GM12878 (cell line): ENCODE measurements at regions not wholly inside any gene's neighbourhood (a gene's known extent, or its start where the extent isn't known, plus 50 kb on each side); places are given as distances from the start of the nearest gene placed in this dataset.

Source experiments
- EED ChIP-seq: sonication (generic); IDR thresholded peaks from 2 replicates; pipeline ENCODE4 v1.6.1; 2016; ENCODE audit warnings: antibody characterized with exemption, low read depth
- KDM1A ChIP-seq: fragments of 200-600 bp; sonication (generic); IDR thresholded peaks from 2 replicates; pipeline ENCODE4 v1.6.1; 2016; ENCODE audit warnings: borderline replicate concordance
- NFYA ChIP-seq: IDR thresholded peaks from 2 replicates; pipeline ENCODE4 v1.6.1; 2011; ENCODE audit warnings: low read depth, mild to moderate bottlenecking, low read length, improper control_type of control experiment, borderline replicate concordance
- POLR2AphosphoS2 ChIP-seq: IDR thresholded peaks from 2 replicates; pipeline ENCODE4 v1.6.1; 2011; ENCODE audit warnings: low read depth, mild to moderate bottlenecking, low read length, improper control_type of control experiment, moderate library complexity
- TF ChIP-seq, protein P1 (sequence below): fragments of 450-650 bp; IDR thresholded peaks from 2 replicates; pipeline ENCODE4 v1.6.1; 2017; ENCODE audit warnings: mild to moderate bottlenecking, moderate library complexity
- TF ChIP-seq, protein P2 (sequence below): fragments of 450-650 bp; IDR thresholded peaks from 2 replicates; pipeline ENCODE4 v1.6.1; 2017; ENCODE audit warnings: mild to moderate bottlenecking, moderate library complexity
- TF ChIP-seq, protein P3 (sequence below): IDR thresholded peaks from 2 replicates; pipeline ENCODE4 v1.6.1; 2012; ENCODE audit warnings: improper control_type of control experiment, low read depth, low read length; ENCODE audit not compliant: insufficient replicate concordance

DNA sequence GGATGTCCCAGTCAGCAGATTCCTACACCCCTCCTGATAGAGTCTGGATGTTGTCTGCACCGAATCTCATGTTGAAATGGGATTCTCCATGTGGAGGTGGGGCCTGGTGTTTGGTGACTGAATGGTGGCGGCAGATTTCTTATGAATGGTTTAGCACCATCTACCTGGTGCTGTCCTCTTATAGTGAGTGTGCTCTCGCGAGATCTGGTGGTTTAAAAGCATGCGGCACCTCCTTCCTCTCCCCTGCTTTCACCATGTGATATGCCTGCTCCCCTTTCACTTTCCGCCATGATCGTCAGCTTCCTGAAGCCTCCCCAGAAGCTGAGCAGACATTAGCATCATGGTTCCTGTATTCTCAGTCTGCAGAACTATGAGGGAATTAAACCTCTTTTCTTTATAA is 135.2 kb upstream of the SLC6A11 start (continued):
- TF ChIP-seq, protein P1, sequence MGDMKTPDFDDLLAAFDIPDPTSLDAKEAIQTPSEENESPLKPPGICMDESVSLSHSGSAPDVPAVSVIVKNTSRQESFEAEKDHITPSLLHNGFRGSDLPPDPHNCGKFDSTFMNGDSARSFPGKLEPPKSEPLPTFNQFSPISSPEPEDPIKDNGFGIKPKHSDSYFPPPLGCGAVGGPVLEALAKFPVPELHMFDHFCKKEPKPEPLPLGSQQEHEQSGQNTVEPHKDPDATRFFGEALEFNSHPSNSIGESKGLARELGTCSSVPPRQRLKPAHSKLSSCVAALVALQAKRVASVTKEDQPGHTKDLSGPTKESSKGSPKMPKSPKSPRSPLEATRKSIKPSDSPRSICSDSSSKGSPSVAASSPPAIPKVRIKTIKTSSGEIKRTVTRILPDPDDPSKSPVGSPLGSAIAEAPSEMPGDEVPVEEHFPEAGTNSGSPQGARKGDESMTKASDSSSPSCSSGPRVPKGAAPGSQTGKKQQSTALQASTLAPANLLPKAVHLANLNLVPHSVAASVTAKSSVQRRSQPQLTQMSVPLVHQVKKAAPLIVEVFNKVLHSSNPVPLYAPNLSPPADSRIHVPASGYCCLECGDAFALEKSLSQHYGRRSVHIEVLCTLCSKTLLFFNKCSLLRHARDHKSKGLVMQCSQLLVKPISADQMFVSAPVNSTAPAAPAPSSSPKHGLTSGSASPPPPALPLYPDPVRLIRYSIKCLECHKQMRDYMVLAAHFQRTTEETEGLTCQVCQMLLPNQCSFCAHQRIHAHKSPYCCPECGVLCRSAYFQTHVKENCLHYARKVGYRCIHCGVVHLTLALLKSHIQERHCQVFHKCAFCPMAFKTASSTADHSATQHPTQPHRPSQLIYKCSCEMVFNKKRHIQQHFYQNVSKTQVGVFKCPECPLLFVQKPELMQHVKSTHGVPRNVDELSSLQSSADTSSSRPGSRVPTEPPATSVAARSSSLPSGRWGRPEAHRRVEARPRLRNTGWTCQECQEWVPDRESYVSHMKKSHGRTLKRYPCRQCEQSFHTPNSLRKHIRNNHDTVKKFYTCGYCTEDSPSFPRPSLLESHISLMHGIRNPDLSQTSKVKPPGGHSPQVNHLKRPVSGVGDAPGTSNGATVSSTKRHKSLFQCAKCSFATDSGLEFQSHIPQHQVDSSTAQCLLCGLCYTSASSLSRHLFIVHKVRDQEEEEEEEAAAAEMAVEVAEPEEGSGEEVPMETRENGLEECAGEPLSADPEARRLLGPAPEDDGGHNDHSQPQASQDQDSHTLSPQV: no peak
- TF ChIP-seq, protein P2, sequence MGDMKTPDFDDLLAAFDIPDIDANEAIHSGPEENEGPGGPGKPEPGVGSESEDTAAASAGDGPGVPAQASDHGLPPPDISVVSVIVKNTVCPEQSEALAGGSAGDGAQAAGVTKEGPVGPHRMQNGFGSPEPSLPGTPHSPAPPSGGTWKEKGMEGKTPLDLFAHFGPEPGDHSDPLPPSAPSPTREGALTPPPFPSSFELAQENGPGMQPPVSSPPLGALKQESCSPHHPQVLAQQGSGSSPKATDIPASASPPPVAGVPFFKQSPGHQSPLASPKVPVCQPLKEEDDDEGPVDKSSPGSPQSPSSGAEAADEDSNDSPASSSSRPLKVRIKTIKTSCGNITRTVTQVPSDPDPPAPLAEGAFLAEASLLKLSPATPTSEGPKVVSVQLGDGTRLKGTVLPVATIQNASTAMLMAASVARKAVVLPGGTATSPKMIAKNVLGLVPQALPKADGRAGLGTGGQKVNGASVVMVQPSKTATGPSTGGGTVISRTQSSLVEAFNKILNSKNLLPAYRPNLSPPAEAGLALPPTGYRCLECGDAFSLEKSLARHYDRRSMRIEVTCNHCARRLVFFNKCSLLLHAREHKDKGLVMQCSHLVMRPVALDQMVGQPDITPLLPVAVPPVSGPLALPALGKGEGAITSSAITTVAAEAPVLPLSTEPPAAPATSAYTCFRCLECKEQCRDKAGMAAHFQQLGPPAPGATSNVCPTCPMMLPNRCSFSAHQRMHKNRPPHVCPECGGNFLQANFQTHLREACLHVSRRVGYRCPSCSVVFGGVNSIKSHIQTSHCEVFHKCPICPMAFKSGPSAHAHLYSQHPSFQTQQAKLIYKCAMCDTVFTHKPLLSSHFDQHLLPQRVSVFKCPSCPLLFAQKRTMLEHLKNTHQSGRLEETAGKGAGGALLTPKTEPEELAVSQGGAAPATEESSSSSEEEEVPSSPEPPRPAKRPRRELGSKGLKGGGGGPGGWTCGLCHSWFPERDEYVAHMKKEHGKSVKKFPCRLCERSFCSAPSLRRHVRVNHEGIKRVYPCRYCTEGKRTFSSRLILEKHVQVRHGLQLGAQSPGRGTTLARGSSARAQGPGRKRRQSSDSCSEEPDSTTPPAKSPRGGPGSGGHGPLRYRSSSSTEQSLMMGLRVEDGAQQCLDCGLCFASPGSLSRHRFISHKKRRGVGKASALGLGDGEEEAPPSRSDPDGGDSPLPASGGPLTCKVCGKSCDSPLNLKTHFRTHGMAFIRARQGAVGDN: no peak
- TF ChIP-seq POLR2AphosphoS2 (no peak), NFYA (no peak), EED (no peak), KDM1A (no peak)
- TF ChIP-seq, protein P3, sequence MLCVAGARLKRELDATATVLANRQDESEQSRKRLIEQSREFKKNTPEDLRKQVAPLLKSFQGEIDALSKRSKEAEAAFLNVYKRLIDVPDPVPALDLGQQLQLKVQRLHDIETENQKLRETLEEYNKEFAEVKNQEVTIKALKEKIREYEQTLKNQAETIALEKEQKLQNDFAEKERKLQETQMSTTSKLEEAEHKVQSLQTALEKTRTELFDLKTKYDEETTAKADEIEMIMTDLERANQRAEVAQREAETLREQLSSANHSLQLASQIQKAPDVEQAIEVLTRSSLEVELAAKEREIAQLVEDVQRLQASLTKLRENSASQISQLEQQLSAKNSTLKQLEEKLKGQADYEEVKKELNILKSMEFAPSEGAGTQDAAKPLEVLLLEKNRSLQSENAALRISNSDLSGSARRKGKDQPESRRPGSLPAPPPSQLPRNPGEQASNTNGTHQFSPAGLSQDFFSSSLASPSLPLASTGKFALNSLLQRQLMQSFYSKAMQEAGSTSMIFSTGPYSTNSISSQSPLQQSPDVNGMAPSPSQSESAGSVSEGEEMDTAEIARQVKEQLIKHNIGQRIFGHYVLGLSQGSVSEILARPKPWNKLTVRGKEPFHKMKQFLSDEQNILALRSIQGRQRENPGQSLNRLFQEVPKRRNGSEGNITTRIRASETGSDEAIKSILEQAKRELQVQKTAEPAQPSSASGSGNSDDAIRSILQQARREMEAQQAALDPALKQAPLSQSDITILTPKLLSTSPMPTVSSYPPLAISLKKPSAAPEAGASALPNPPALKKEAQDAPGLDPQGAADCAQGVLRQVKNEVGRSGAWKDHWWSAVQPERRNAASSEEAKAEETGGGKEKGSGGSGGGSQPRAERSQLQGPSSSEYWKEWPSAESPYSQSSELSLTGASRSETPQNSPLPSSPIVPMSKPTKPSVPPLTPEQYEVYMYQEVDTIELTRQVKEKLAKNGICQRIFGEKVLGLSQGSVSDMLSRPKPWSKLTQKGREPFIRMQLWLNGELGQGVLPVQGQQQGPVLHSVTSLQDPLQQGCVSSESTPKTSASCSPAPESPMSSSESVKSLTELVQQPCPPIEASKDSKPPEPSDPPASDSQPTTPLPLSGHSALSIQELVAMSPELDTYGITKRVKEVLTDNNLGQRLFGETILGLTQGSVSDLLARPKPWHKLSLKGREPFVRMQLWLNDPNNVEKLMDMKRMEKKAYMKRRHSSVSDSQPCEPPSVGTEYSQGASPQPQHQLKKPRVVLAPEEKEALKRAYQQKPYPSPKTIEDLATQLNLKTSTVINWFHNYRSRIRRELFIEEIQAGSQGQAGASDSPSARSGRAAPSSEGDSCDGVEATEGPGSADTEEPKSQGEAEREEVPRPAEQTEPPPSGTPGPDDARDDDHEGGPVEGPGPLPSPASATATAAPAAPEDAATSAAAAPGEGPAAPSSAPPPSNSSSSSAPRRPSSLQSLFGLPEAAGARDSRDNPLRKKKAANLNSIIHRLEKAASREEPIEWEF: no peak
